Stimulated activated naive CD8-positive, alpha-beta T cell treated with anti-CD3 and anti-CD28 coated beads, Interleukin-15, Interleukin-2, amounts not matched to agents 100 ng/mL and 50 ng/mL, for 24 hours (primary cell): ENCODE measurements at regions not wholly inside any gene's neighbourhood (a gene's known extent, or its start where the extent isn't known, plus 50 kb on each side); places are given as distances from the start of the nearest gene placed in this dataset.
"Not testable (repeated sequence)": the region's sequence is repeated elsewhere in the genome, so short reads cannot be mapped to it uniquely, and the experiment has no call there.

ENCODE experiments used
- H3K27ac Mint-ChIP-seq: one replicate; pipeline ENCODE4 v1.8.0; 2021; ENCODE audit warnings: mild to moderate bottlenecking, mixed read lengths
- H3K27me3 Mint-ChIP-seq: one replicate; pipeline ENCODE4 v1.8.0; 2021; ENCODE audit warnings: mixed read lengths
- H3K36me3 Mint-ChIP-seq: one replicate; pipeline ENCODE4 v1.8.0; 2021; ENCODE audit warnings: low read depth, mixed read lengths
- H3K4me1 Mint-ChIP-seq: one replicate; pipeline ENCODE4 v1.8.0; 2021; ENCODE audit warnings: low read depth, mixed read lengths
- H3K4me3 Mint-ChIP-seq: one replicate; pipeline ENCODE4 v1.8.0; 2021; ENCODE audit warnings: mild to moderate bottlenecking, mixed read lengths
- H3K9me3 Mint-ChIP-seq: one replicate; pipeline ENCODE4 v1.8.0; 2021; ENCODE audit warnings: mixed read lengths

- H3K4me3 Mint-ChIP-seq, result no peak overlapping the region
- peaks cover 13% of the 10 kb centered on the region for H3K9me3 Mint-ChIP-seq
- no peak overlapping the region for H3K27ac Mint-ChIP-seq
- no peaks in the 10 kb centered on the region for H3K4me1 Mint-ChIP-seq
- H3K27me3 Mint-ChIP-seq, result no peaks in the 10 kb centered on the region
- no peaks in the 10 kb centered on the region for H3K36me3 Mint-ChIP-seq
These were observed 462.4 kb upstream of the NRSN1 start for GRCh38 chr6:23663652-23664051.

- not testable (repeated sequence) for H3K27ac Mint-ChIP-seq, H3K27me3 Mint-ChIP-seq, H3K4me1 Mint-ChIP-seq, H3K4me3 Mint-ChIP-seq, H3K36me3 Mint-ChIP-seq
- peaks cover 29% of the 10 kb centered on the region for H3K9me3 Mint-ChIP-seq
These were observed 460.1 kb upstream of the NRSN1 start for GRCh38 chr6:23665911-23666310.

GRCh38 chr6:23672737-23673136 is 453.3 kb upstream of the NRSN1 start:
- Mint-ChIP-seq H3K36me3 (no peaks in the 10 kb centered on the region), H3K27ac (no peak overlapping the region), H3K4me3 (no peak overlapping the region), H3K9me3 (peaks cover 50% of the 10 kb centered on the region), H3K27me3 (no peaks in the 10 kb centered on the region), H3K4me1 (no peaks in the 10 kb centered on the region)

GRCh38 chr6:23678626-23679025 is 447.4 kb upstream of the NRSN1 start:
- no peaks in the 10 kb centered on the region for H3K4me1 Mint-ChIP-seq
- no peaks in the 10 kb centered on the region for H3K27me3 Mint-ChIP-seq
- H3K9me3 Mint-ChIP-seq, result peaks cover 23% of the 10 kb centered on the region
- no peak overlapping the region for H3K27ac Mint-ChIP-seq
- no peak overlapping the region for H3K4me3 Mint-ChIP-seq
- H3K36me3 Mint-ChIP-seq, result no peaks in the 10 kb centered on the region

GRCh38 chr6:23681743-23682142 is 444.3 kb upstream of the NRSN1 start:
- no peaks in the 10 kb centered on the region for H3K36me3 Mint-ChIP-seq
- H3K27me3 Mint-ChIP-seq, result no peaks in the 10 kb centered on the region
- no peak overlapping the region for H3K4me3 Mint-ChIP-seq
- peaks cover 7% of the 10 kb centered on the region for H3K9me3 Mint-ChIP-seq
- no peak overlapping the region for H3K27ac Mint-ChIP-seq
- no peaks in the 10 kb centered on the region for H3K4me1 Mint-ChIP-seq

- Mint-ChIP-seq H3K9me3 (peaks cover 8% of the 10 kb centered on the region), H3K4me1 (no peaks in the 10 kb centered on the region), H3K36me3 (no peaks in the 10 kb centered on the region), H3K27ac (no peak overlapping the region), H3K27me3 (no peaks in the 10 kb centered on the region), H3K4me3 (no peak overlapping the region)
These were observed 437.4 kb upstream of the NRSN1 start for GRCh38 chr6:23688650-23689049.

GRCh38 chr6:23690453-23691049 is 435.5 kb upstream of the NRSN1 start:
- H3K36me3 Mint-ChIP-seq, result no peaks in the 10 kb centered on the region
- H3K27ac Mint-ChIP-seq, result no peak overlapping the region
- peaks cover 8% of the 10 kb centered on the region for H3K9me3 Mint-ChIP-seq
- no peaks in the 10 kb centered on the region for H3K4me1 Mint-ChIP-seq
- H3K27me3 Mint-ChIP-seq, result no peaks in the 10 kb centered on the region
- no peak overlapping the region for H3K4me3 Mint-ChIP-seq

GRCh38 chr6:23692184-23692583 is 433.8 kb upstream of the NRSN1 start:
- Mint-ChIP-seq H3K4me1 (no peaks in the 10 kb centered on the region), H3K9me3 (peaks cover 5% of the 10 kb centered on the region), H3K27ac (no peak overlapping the region), H3K36me3 (no peaks in the 10 kb centered on the region), H3K27me3 (no peaks in the 10 kb centered on the region), H3K4me3 (no peak overlapping the region)

- Mint-ChIP-seq H3K4me3 (no peak overlapping the region), H3K27ac (no peak overlapping the region), H3K9me3 (peaks cover 4% of the 10 kb centered on the region), H3K36me3 (no peaks in the 10 kb centered on the region), H3K4me1 (no peaks in the 10 kb centered on the region), H3K27me3 (no peaks in the 10 kb centered on the region)
These were observed 429.0 kb upstream of the NRSN1 start for GRCh38 chr6:23696992-23697391.

- Mint-ChIP-seq H3K4me3 (no peak overlapping the region), H3K9me3 (peaks cover 12% of the 10 kb centered on the region), H3K36me3 (no peaks in the 10 kb centered on the region), H3K27ac (no peak overlapping the region), H3K4me1 (no peaks in the 10 kb centered on the region), H3K27me3 (no peaks in the 10 kb centered on the region)
These were observed 421.4 kb upstream of the NRSN1 start for GRCh38 chr6:23704479-23705052.

- no peak overlapping the region for H3K4me3 Mint-ChIP-seq
- H3K4me1 Mint-ChIP-seq, result no peaks in the 10 kb centered on the region
- no peaks in the 10 kb centered on the region for H3K27me3 Mint-ChIP-seq
- peaks cover 12% of the 10 kb centered on the region for H3K9me3 Mint-ChIP-seq
- H3K27ac Mint-ChIP-seq, result no peak overlapping the region
- no peaks in the 10 kb centered on the region for H3K36me3 Mint-ChIP-seq
These were observed 420.3 kb upstream of the NRSN1 start for GRCh38 chr6:23705697-23706096.

GRCh38 chr6:23712756-23713155 is 413.3 kb upstream of the NRSN1 start:
- no peak overlapping the region for H3K27ac Mint-ChIP-seq
- H3K27me3 Mint-ChIP-seq, result no peaks in the 10 kb centered on the region
- H3K9me3 Mint-ChIP-seq, result peaks cover 12% of the 10 kb centered on the region
- no peak overlapping the region for H3K4me3 Mint-ChIP-seq
- H3K4me1 Mint-ChIP-seq, result no peaks in the 10 kb centered on the region
- no peaks in the 10 kb centered on the region for H3K36me3 Mint-ChIP-seq

- Mint-ChIP-seq H3K36me3 (no peaks in the 10 kb centered on the region), H3K9me3 (peaks cover 10% of the 10 kb centered on the region), H3K27me3 (no peaks in the 10 kb centered on the region), H3K27ac (no peak overlapping the region), H3K4me1 (no peaks in the 10 kb centered on the region), H3K4me3 (no peak overlapping the region)
These were observed 412.8 kb upstream of the NRSN1 start for GRCh38 chr6:23713211-23713610.

GRCh38 chr6:23728707-23729106 is 397.3 kb upstream of the NRSN1 start:
- H3K27me3 Mint-ChIP-seq, result no peaks in the 10 kb centered on the region
- no peaks in the 10 kb centered on the region for H3K4me1 Mint-ChIP-seq
- H3K27ac Mint-ChIP-seq, result no peak overlapping the region
- H3K4me3 Mint-ChIP-seq, result no peak overlapping the region
- no peaks in the 10 kb centered on the region for H3K9me3 Mint-ChIP-seq
- no peaks in the 10 kb centered on the region for H3K36me3 Mint-ChIP-seq

- Mint-ChIP-seq H3K27me3 (no peaks in the 10 kb centered on the region), H3K9me3 (no peaks in the 10 kb centered on the region), H3K27ac (no peak overlapping the region), H3K4me3 (no peak overlapping the region), H3K4me1 (no peaks in the 10 kb centered on the region), H3K36me3 (no peaks in the 10 kb centered on the region)
These were observed 394.4 kb upstream of the NRSN1 start for GRCh38 chr6:23731609-23732008.

GRCh38 chr6:23732521-23732920 is 393.5 kb upstream of the NRSN1 start:
- Mint-ChIP-seq H3K27ac (no peak overlapping the region), H3K4me3 (no peak overlapping the region), H3K9me3 (no peaks in the 10 kb centered on the region), H3K27me3 (no peaks in the 10 kb centered on the region), H3K4me1 (no peaks in the 10 kb centered on the region), H3K36me3 (no peaks in the 10 kb centered on the region)
